ENCODE measurements at regions not wholly inside any gene's neighbourhood (a gene's known extent, or its start where the extent isn't known, plus 50 kb on each side); places are given as distances from the start of the nearest gene placed in this dataset.

DNA sequence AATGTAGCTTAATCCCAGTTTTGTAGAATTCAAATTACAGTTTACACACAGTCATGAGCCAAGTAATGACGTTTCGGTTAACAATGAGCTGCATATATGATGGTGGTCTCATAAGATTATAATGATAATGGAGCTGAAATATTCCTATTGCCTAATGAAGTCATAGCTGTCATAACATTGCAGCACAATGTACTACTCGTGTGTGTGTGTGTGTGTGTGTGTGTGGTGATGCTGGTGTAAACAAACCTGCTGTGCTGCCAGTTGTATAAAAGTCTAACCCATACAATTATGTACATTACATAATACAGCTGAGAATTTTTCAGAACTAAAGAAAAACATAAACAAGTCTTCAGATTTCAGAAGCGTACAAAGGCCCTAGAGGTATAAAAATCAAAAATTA is 66.7 kb upstream of the ARID1B start:
- WGBS (ENCODE audit: missing lambda C conversion rate), result 72% methylated on average over 4 of the region's 4 CpGs
- ChIA-PET CTCF (interaction anchor here (1.7 kb wide), 1 partner anchor 10 kb away, joined by 3 read pairs; no protein-coding TSS in a partner anchor), POLR2A (interaction anchor here (1.2 kb wide), 1 partner anchor 10 kb away, joined by 3 read pairs; no protein-coding TSS in a partner anchor)
- TF ChIP-seq KDM5A (IDR thresholded peaks at IDR 0.05) (no peak), MAZ (IDR thresholded peaks at IDR 0.05; ENCODE audit: borderline replicate concordance, low read depth, low read length) (no peak), CHD4 (IDR thresholded peaks at IDR 0.05; ENCODE audit: borderline replicate concordance) (no peak), EP300 (IDR thresholded peaks at IDR 0.05) (no peak), JUN (IDR thresholded peaks at IDR 0.05) (no peak), HDAC2 (IDR thresholded peaks at IDR 0.05) (no peak), CEBPB (IDR thresholded peaks at IDR 0.05) (no peak), USF2 (IDR thresholded peaks at IDR 0.05) (no peak), E2F6 (IDR thresholded peaks at IDR 0.05; ENCODE audit: borderline replicate concordance, low read depth) (no peak), RCOR1 (IDR thresholded peaks at IDR 0.05; ENCODE audit: low read depth, low read length) (no peak), ZNF302 (CRISPR knock-in tag; IDR thresholded peaks at IDR 0.05) (no peak), KDM1A (IDR thresholded peaks at IDR 0.05; ENCODE audit: low read depth) (no peak), PHF8 (IDR thresholded peaks at IDR 0.05; ENCODE audit: borderline replicate concordance, low read depth) (no peak), ZC3H11A (IDR thresholded peaks at IDR 0.05) (no peak), POLR2A (IDR thresholded peaks at IDR 0.05; ENCODE audit: low read length) (no peak)
- TF ChIP-seq, protein P1, sequence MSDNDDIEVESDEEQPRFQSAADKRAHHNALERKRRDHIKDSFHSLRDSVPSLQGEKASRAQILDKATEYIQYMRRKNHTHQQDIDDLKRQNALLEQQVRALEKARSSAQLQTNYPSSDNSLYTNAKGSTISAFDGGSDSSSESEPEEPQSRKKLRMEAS (IDR thresholded peaks at IDR 0.05), result no peak
- TF ChIP-seq, protein P2, sequence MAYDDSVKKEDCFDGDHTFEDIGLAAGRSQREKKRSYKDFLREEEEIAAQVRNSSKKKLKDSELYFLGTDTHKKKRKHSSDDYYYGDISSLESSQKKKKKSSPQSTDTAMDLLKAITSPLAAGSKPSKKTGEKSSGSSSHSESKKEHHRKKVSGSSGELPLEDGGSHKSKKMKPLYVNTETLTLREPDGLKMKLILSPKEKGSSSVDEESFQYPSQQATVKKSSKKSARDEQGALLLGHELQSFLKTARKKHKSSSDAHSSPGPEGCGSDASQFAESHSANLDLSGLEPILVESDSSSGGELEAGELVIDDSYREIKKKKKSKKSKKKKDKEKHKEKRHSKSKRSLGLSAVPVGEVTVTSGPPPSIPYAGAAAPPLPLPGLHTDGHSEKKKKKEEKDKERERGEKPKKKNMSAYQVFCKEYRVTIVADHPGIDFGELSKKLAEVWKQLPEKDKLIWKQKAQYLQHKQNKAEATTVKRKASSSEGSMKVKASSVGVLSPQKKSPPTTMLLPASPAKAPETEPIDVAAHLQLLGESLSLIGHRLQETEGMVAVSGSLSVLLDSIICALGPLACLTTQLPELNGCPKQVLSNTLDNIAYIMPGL (CRISPR knock-in tag; IDR thresholded peaks at IDR 0.05; ENCODE audit: borderline replicate concordance), result no peak
- TF ChIP-seq, protein P3, sequence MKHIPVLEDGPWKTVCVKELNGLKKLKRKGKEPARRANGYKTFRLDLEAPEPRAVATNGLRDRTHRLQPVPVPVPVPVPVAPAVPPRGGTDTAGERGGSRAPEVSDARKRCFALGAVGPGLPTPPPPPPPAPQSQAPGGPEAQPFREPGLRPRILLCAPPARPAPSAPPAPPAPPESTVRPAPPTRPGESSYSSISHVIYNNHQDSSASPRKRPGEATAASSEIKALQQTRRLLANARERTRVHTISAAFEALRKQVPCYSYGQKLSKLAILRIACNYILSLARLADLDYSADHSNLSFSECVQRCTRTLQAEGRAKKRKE (CRISPR knock-in tag; IDR thresholded peaks at IDR 0.05; ENCODE audit: low read depth), result no peak
- DNase-seq (ENCODE audit: low read depth in 1 of 2, low spot score in 1 of 2) (no peak), FAIRE-seq (no peak), ATAC-seq (no peak)
- no peak overlapping the region for H3K4me2 ChIP-seq
- H3K4me3 ChIP-seq, result no peak overlapping the region
- H3K27ac ChIP-seq, result no peak overlapping the region
- no peaks in the 10 kb centered on the region for H3K4me1 ChIP-seq
- H3K9me3 ChIP-seq, result no peaks in the 10 kb centered on the region

DNA sequence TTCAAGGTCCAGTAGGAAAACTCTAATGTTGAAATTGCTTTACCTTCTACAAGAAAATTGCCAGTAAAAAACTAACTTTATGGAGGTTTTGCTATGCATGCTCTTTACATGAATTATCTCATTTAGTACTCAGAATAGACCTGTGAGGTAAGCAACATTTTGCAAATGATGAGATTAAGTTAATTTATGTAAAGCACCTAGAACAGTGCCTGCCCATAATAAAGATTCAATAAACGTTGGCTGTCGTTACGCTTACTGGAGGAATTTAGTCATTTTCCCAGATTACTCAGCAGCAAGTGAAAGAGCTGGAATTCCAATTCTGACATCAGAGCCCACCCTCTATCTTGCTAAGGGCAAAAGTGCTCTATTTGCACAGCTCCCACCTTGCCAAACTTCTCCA is 69.4 kb upstream of the ARID1B start:
- DNase-seq (ENCODE audit: low read depth in 1 of 2, low spot score in 1 of 2), result no peak
- CTCF ChIA-PET, result interaction anchor here (1.1 kb wide), 1 partner anchor 19 kb away, joined by 3 read pairs; no protein-coding TSS in a partner anchor

More for the DNA sequence above, 69.4 kb upstream of the ARID1B start:
- WGBS (ENCODE audit: missing lambda C conversion rate), result 83% methylated on average over 3 of the region's 3 CpGs
- Histone ChIP-seq H3K9me3 (no peaks in the 10 kb centered on the region), H3K27ac (no peak overlapping the region), H3K4me2 (no peak overlapping the region), H3K4me1 (no peaks in the 10 kb centered on the region), H3K4me3 (no peak overlapping the region)
- POLR2A ChIA-PET, result no interaction called here
- FAIRE-seq (no peak), ATAC-seq (no peak)
- TF ChIP-seq, protein P1 (IDR thresholded peaks at IDR 0.05), result no peak
- TF ChIP-seq RCOR1 (IDR thresholded peaks at IDR 0.05; ENCODE audit: low read depth, low read length) (no peak), CBX8 (IDR thresholded peaks at IDR 0.05) (no peak)
- TF ChIP-seq, protein P4, sequence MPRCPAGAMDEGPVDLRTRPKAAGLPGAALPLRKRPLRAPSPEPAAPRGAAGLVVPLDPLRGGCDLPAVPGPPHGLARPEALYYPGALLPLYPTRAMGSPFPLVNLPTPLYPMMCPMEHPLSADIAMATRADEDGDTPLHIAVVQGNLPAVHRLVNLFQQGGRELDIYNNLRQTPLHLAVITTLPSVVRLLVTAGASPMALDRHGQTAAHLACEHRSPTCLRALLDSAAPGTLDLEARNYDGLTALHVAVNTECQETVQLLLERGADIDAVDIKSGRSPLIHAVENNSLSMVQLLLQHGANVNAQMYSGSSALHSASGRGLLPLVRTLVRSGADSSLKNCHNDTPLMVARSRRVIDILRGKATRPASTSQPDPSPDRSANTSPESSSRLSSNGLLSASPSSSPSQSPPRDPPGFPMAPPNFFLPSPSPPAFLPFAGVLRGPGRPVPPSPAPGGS (IDR thresholded peaks at IDR 0.05), result no peak

All from A549 (cell line).